HEK293 (cell line): ENCODE measurements at regions not wholly inside any gene's neighbourhood (a gene's known extent, or its start where the extent isn't known, plus 50 kb on each side); places are given as distances from the start of the nearest gene placed in this dataset.

ENCODE experiments used
- CTCF ChIA-PET: fragments of 350-600 bp; formaldehyde crosslinking; extraction: SDS; loops from one replicate; lab custom pipeline; 2021; ENCODE audit warnings: antibody characterized with exemption; lab: Yijun Ruan, JAX
- POLR2A ChIA-PET: fragments of 300-600 bp; formaldehyde crosslinking; extraction: SDS; loops from one replicate; lab custom pipeline; 2020; ENCODE audit warnings: antibody characterized with exemption, inconsistent platforms; lab: Yijun Ruan, JAX
- H3K27ac ChIP-seq: fragments of 200-500 bp; sonication (Bioruptor generic); 2 replicates; pipeline ENCODE4 v1.5.1; 2014; ENCODE audit warnings: low read depth, low read length, control low read depth, inconsistent platforms; ENCODE audit errors: extremely low read depth
- H3K36me3 ChIP-seq, 2 experiments: fragments of 200-500 bp in 1 of 2; sonication (Bioruptor generic) in 1 of 2; 1 replicate in 1 of 2; 2 replicates in 1 of 2; pipeline ENCODE4 v1.5.1; 2014 to 2017; ENCODE audit warnings: inconsistent platforms in 2 of 2, low read length in 2 of 2; ENCODE audit not compliant: control insufficient read depth in 2 of 2, insufficient read depth in 1 of 2
- H3K4me1 ChIP-seq: fragments of 200-500 bp; sonication (Bioruptor generic); 2 replicates; pipeline ENCODE4 v1.5.1; 2014; ENCODE audit warnings: mild to moderate bottlenecking, low read length, inconsistent platforms; ENCODE audit not compliant: control insufficient read depth, insufficient read depth
- H3K4me3 ChIP-seq: 2 replicates; pipeline ENCODE4 v1.5.1; 2011; ENCODE audit warnings: low read depth, mild to moderate bottlenecking, control low read depth, low read length, moderate library complexity
- H3K9me3 ChIP-seq: fragments of 200-500 bp; sonication (Bioruptor generic); 2 replicates; pipeline ENCODE4 v1.5.1; 2014; ENCODE audit warnings: low read depth, low read length, inconsistent platforms; ENCODE audit not compliant: control insufficient read depth, insufficient read depth
- AEBP2 ChIP-seq: fragments of 450-650 bp; formaldehyde crosslinking; IDR thresholded peaks from 2 replicates; pipeline ENCODE4 v1.5.1; 2016; ENCODE audit warnings: missing biosample characterization, missing genetic modification characterization, borderline replicate concordance
- BCL11B ChIP-seq: fragments of 450-650 bp; formaldehyde crosslinking; IDR thresholded peaks from 2 replicates; pipeline ENCODE4 v1.5.1; 2016; ENCODE audit warnings: low read depth, missing biosample characterization, missing genetic modification characterization
- REPIN1 ChIP-seq: fragments of 450-650 bp; formaldehyde crosslinking; IDR thresholded peaks from 2 replicates; pipeline ENCODE4 v1.5.1; 2017; ENCODE audit warnings: missing biosample characterization, missing genetic modification characterization, low read depth
- SALL2 ChIP-seq: fragments of 450-650 bp; formaldehyde crosslinking; IDR thresholded peaks from 2 replicates; pipeline ENCODE4 v1.5.0; 2017; ENCODE audit warnings: missing biosample characterization, mild to moderate bottlenecking, missing genetic modification characterization, borderline replicate concordance
- SETDB1 ChIP-seq: IDR thresholded peaks from one replicate; pipeline ENCODE4 v1.6.1; 2017; ENCODE audit warnings: mild to moderate bottlenecking, low read length, moderate library complexity, mixed read lengths; ENCODE audit not compliant: insufficient read length
- ZBTB20 ChIP-seq: fragments of 450-650 bp; formaldehyde crosslinking; IDR thresholded peaks from 2 replicates; pipeline ENCODE4 v1.5.1; 2016; ENCODE audit warnings: missing biosample characterization, missing genetic modification characterization
- ZNF26 ChIP-seq: fragments of 450-650 bp; formaldehyde crosslinking; IDR thresholded peaks from 2 replicates; pipeline ENCODE4 v1.5.1; 2016; ENCODE audit warnings: missing biosample characterization, missing genetic modification characterization
- ZNF324 ChIP-seq: fragments of 450-650 bp; formaldehyde crosslinking; IDR thresholded peaks from 2 replicates; pipeline ENCODE4 v1.5.1; 2016; ENCODE audit warnings: missing biosample characterization, missing genetic modification characterization
- ZNF394 ChIP-seq: fragments of 450-650 bp; formaldehyde crosslinking; IDR thresholded peaks from 2 replicates; pipeline ENCODE4 v1.5.1; 2016; ENCODE audit warnings: missing biosample characterization, missing genetic modification characterization, mild to moderate bottlenecking, moderate library complexity, borderline replicate concordance
- ZNF433 ChIP-seq: fragments of 450-650 bp; formaldehyde crosslinking; IDR thresholded peaks from 2 replicates; pipeline ENCODE4 v1.5.1; 2016; ENCODE audit warnings: missing biosample characterization, missing genetic modification characterization, low read depth
- ZNF449 ChIP-seq: fragments of 450-650 bp; formaldehyde crosslinking; IDR thresholded peaks from 2 replicates; pipeline ENCODE4 v1.5.1; 2017; ENCODE audit warnings: missing biosample characterization, mild to moderate bottlenecking, missing genetic modification characterization, moderate library complexity
- ZNF488 ChIP-seq: fragments of 450-650 bp; formaldehyde crosslinking; IDR thresholded peaks from 2 replicates; pipeline ENCODE4 v1.5.1; 2016; ENCODE audit warnings: missing biosample characterization, missing genetic modification characterization
- ZNF521 ChIP-seq: fragments of 450-650 bp; formaldehyde crosslinking; IDR thresholded peaks from 2 replicates; pipeline ENCODE4 v1.5.1; 2017; ENCODE audit warnings: missing biosample characterization, mild to moderate bottlenecking, missing genetic modification characterization
- ZNF571 ChIP-seq: fragments of 450-650 bp; formaldehyde crosslinking; IDR thresholded peaks from 2 replicates; pipeline ENCODE4 v1.5.0; 2017; ENCODE audit warnings: missing biosample characterization, missing genetic modification characterization
- ZNF580 ChIP-seq: fragments of 450-650 bp; formaldehyde crosslinking; IDR thresholded peaks from 2 replicates; pipeline ENCODE4 v1.5.1; 2016; ENCODE audit warnings: missing biosample characterization, missing genetic modification characterization
- ZNF626 ChIP-seq: fragments of 450-650 bp; sonication (Bioruptor Pico); formaldehyde crosslinking; IDR thresholded peaks from 2 replicates; pipeline ENCODE4 v1.5.1; 2018; ENCODE audit warnings: missing biosample characterization, missing genetic modification characterization, inconsistent platforms
- ZNF670 ChIP-seq: fragments of 450-650 bp; formaldehyde crosslinking; IDR thresholded peaks from 2 replicates; pipeline ENCODE4 v1.5.1; 2016; ENCODE audit warnings: missing biosample characterization, missing genetic modification characterization, low read depth
- ZNF707 ChIP-seq: fragments of 450-650 bp; formaldehyde crosslinking; IDR thresholded peaks from 2 replicates; pipeline ENCODE4 v1.5.1; 2016; ENCODE audit warnings: missing biosample characterization, missing genetic modification characterization
- ZNF830 ChIP-seq: fragments of 450-650 bp; IDR thresholded peaks from 2 replicates; pipeline ENCODE4 v1.5.0; 2018; ENCODE audit warnings: missing biosample characterization, missing genetic modification characterization, low read depth, mild to moderate bottlenecking, moderate library complexity
- ZNF837 ChIP-seq: fragments of 450-650 bp; formaldehyde crosslinking; IDR thresholded peaks from 2 replicates; pipeline ENCODE4 v1.5.1; 2016; ENCODE audit warnings: missing biosample characterization, missing genetic modification characterization

- Histone ChIP-seq H3K4me1 (no peaks in the 10 kb centered on the region; the same call in 1 of the 2 replicates), H3K27ac (no peak overlapping the region), H3K4me3 (no peak overlapping the region), H3K36me3 (no peaks in the 10 kb centered on the region), H3K9me3 (no peaks in the 10 kb centered on the region)
- ChIA-PET CTCF (no interaction called here), POLR2A (no interaction called here)
- TF ChIP-seq ZNF433 (tag by site-specific recombination) = no peak
- TF ChIP-seq ZNF26 (tag by site-specific recombination) = no peak
- no peak for TF ChIP-seq ZNF837 (tag by site-specific recombination)
- TF ChIP-seq ZNF394 = no peak
- no peak for TF ChIP-seq ZNF449 (tag by site-specific recombination)
- TF ChIP-seq ZNF488 (tag by site-specific recombination) = no peak
- TF ChIP-seq ZNF626 (tag by site-specific recombination) = no peak
- no peak for TF ChIP-seq AEBP2 (tag by site-specific recombination)
- no peak for TF ChIP-seq BCL11B (tag by site-specific recombination)
- no peak for TF ChIP-seq ZNF670 (tag by site-specific recombination)
- TF ChIP-seq ZNF521 (tag by site-specific recombination) = no peak
- no peak for TF ChIP-seq SALL2 (tag by site-specific recombination)
Measured at GRCh38 chr2:381181-381580, 93.3 kb upstream of the ALKAL2 start.

- no peaks in the 10 kb centered on the region for H3K9me3 ChIP-seq
- CTCF ChIA-PET = no interaction called here
- POLR2A ChIA-PET = no interaction called here
- H3K4me3 ChIP-seq = no peak overlapping the region
- no peaks in the 10 kb centered on the region for H3K36me3 ChIP-seq
- TF ChIP-seq ZNF324 (tag by site-specific recombination) (no peak), ZNF830 (tag by site-specific recombination) (no peak), SETDB1 (no peak), REPIN1 (tag by site-specific recombination) (no peak), ZNF580 (no peak), ZNF707 (tag by site-specific recombination) (no peak), ZBTB20 (tag by site-specific recombination) (no peak), ZNF571 (tag by site-specific recombination) (no peak)
- TF ChIP-seq, all 188 proteins: peak for 0
- Histone ChIP-seq H3K27ac (no peak overlapping the region), H3K4me1 (no peaks in the 10 kb centered on the region; the same call in 1 of the 2 replicates)
Measured at GRCh38 chr2:380772-381171, 92.9 kb upstream of the ALKAL2 start.
